NAMALWA (cell line): ENCODE measurements at regions not wholly inside any gene's neighbourhood (a gene's known extent, or its start where the extent isn't known, plus 50 kb on each side); places are given as distances from the start of the nearest gene placed in this dataset.
"Not testable (repeated sequence)": the region's sequence is repeated elsewhere in the genome, so short reads cannot be mapped to it uniquely, and the experiment has no call there.

Experiments
- DNase-seq: peaks from one replicate; pipeline ENCODE4 v3.0.0-alpha.2; 2015; ENCODE audit warnings: low spot score

- no peak for DNase-seq
These were observed 83.2 kb upstream of the TNP1 start for GRCh38 chr2:216943109-216943508.

GRCh38 chr2:216942465-216942864, 82.6 kb upstream of the TNP1 start:
- DNase-seq, result no peak

GRCh38 chr2:216942016-216942415, 82.2 kb upstream of the TNP1 start:
- DNase-seq, result no peak

- no peak for DNase-seq
These were observed 77.1 kb upstream of the TNP1 start for GRCh38 chr2:216936954-216937357.

GRCh38 chr2:216934623-216935022, 74.8 kb upstream of the TNP1 start:
- DNase-seq, result no peak

- no peak for DNase-seq
These were observed 74.3 kb upstream of the TNP1 start for GRCh38 chr2:216934151-216934550.

- no peak for DNase-seq
These were observed 73.1 kb upstream of the TNP1 start for GRCh38 chr2:216932863-216933548.

GRCh38 chr2:216932113-216932862, 72.4 kb upstream of the TNP1 start:
- no peak for DNase-seq

GRCh38 chr2:216930716-216931115, 70.9 kb upstream of the TNP1 start:
- no peak for DNase-seq

GRCh38 chr2:216929338-216929737, 69.5 kb upstream of the TNP1 start:
- not testable (repeated sequence) for DNase-seq

- DNase-seq, result no peak
These were observed 67.3 kb upstream of the TNP1 start for GRCh38 chr2:216927163-216927562.

GRCh38 chr2:216925636-216926366, 65.9 kb upstream of the TNP1 start:
- DNase-seq, result no peak

GRCh38 chr2:216925006-216925405, 65.1 kb upstream of the TNP1 start:
- no peak for DNase-seq

GRCh38 chr2:216923706-216924105, 63.8 kb upstream of the TNP1 start:
- DNase-seq, result no peak

GRCh38 chr2:216922175-216922780, 62.4 kb upstream of the TNP1 start:
- DNase-seq, result peak; percentile 58

GRCh38 chr2:216920937-216921456, 61.1 kb upstream of the TNP1 start:
- no peak for DNase-seq

- no peak for DNase-seq
These were observed 60.4 kb upstream of the TNP1 start for GRCh38 chr2:216920143-216920876.

GRCh38 chr2:216918088-216918680, 58.3 kb upstream of the TNP1 start:
- DNase-seq, result no peak

GRCh38 chr2:216916956-216917650, 57.2 kb upstream of the TNP1 start:
- no peak for DNase-seq

GRCh38 chr2:216915557-216916150, 55.8 kb upstream of the TNP1 start:
- no peak for DNase-seq
